HG03095 (cell line): ENCODE measurements at regions not wholly inside any gene's neighbourhood (a gene's known extent, or its start where the extent isn't known, plus 50 kb on each side); places are given as distances from the start of the nearest gene placed in this dataset.

Experiments used
- ATAC-seq: cut with Tn5 transposase; IDR thresholded peaks from one replicate; pipeline ENCODE4 v1.9.1; 2021; ENCODE audit warnings: moderate library complexity; ENCODE audit not compliant: unreplicated experiment

GRCh38 chr15:31953478-31953877 lies 76.8 kb upstream of the CHRNA7 start:
- ATAC-seq = no peak

GRCh38 chr15:31954374-31955172 lies 75.7 kb upstream of the CHRNA7 start:
- no peak for ATAC-seq

- ATAC-seq = no peak
Measured at GRCh38 chr15:31955734-31956133, 74.6 kb upstream of the CHRNA7 start.

- no peak for ATAC-seq
Measured at GRCh38 chr15:31957581-31957980, 72.7 kb upstream of the CHRNA7 start.

GRCh38 chr15:31964586-31965307 lies 65.6 kb upstream of the CHRNA7 start:
- ATAC-seq = no peak

GRCh38 chr15:31970007-31970406 lies 60.3 kb upstream of the CHRNA7 start:
- no peak for ATAC-seq

- ATAC-seq = no peak
Measured at GRCh38 chr15:31973197-31973596, 57.1 kb upstream of the CHRNA7 start.

GRCh38 chr15:31974154-31974794 lies 56.0 kb upstream of the CHRNA7 start:
- ATAC-seq = no peak

- no peak for ATAC-seq
Measured at GRCh38 chr15:31974855-31975829, 55.2 kb upstream of the CHRNA7 start.

GRCh38 chr15:31975830-31976229 lies 54.5 kb upstream of the CHRNA7 start:
- no peak for ATAC-seq

- no peak for ATAC-seq
Measured at GRCh38 chr15:31977138-31977537, 53.2 kb upstream of the CHRNA7 start.

GRCh38 chr15:31977812-31978661 lies 52.3 kb upstream of the CHRNA7 start:
- ATAC-seq = no peak
